Loucy (cell line): ENCODE measurements at regions not wholly inside any gene's neighbourhood (a gene's known extent, or its start where the extent isn't known, plus 50 kb on each side); places are given as distances from the start of the nearest gene placed in this dataset.

Experiments used
- EZH2phosphoT487 ChIP-seq: fragments of 200-600 bp; IDR thresholded peaks from 2 replicates; pipeline ENCODE4 v1.6.1; 2018; ENCODE audit warnings: antibody characterized with exemption, mild to moderate bottlenecking, moderate library complexity, borderline replicate concordance
- TF ChIP-seq, protein P1 (sequence below): fragments of 200-600 bp; sonication (generic); conservative IDR thresholded peaks from 2 replicates; pipeline ENCODE4 v1.5.1; 2014; ENCODE audit warnings: mild to moderate bottlenecking, antibody characterized with exemption, low read length

- TF ChIP-seq, protein P1, sequence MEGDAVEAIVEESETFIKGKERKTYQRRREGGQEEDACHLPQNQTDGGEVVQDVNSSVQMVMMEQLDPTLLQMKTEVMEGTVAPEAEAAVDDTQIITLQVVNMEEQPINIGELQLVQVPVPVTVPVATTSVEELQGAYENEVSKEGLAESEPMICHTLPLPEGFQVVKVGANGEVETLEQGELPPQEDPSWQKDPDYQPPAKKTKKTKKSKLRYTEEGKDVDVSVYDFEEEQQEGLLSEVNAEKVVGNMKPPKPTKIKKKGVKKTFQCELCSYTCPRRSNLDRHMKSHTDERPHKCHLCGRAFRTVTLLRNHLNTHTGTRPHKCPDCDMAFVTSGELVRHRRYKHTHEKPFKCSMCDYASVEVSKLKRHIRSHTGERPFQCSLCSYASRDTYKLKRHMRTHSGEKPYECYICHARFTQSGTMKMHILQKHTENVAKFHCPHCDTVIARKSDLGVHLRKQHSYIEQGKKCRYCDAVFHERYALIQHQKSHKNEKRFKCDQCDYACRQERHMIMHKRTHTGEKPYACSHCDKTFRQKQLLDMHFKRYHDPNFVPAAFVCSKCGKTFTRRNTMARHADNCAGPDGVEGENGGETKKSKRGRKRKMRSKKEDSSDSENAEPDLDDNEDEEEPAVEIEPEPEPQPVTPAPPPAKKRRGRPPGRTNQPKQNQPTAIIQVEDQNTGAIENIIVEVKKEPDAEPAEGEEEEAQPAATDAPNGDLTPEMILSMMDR: no peak
- TF ChIP-seq EZH2phosphoT487: no peak
Observed at GRCh38 chr16:13390986-13391305, 489.5 kb downstream of the SHISA9 start.
